Activated CD8-positive, alpha-beta memory T cell treated with anti-CD3 and anti-CD28 coated beads for 36 hours (primary cell): ENCODE measurements at regions not wholly inside any gene's neighbourhood (a gene's known extent, or its start where the extent isn't known, plus 50 kb on each side); places are given as distances from the start of the nearest gene placed in this dataset.
"Not testable (repeated sequence)": the region's sequence is repeated elsewhere in the genome, so short reads cannot be mapped to it uniquely, and the experiment has no call there.

Experiments used
- CTCF ChIA-PET: fragments of 350-600 bp; sonication (Branson Sonifier 250); formaldehyde crosslinking; loops from one replicate; lab custom pipeline; 2021; ENCODE audit warnings: antibody characterized with exemption; lab: Charles Lee
- POLR2A ChIA-PET: fragments of 350-600 bp; sonication (Branson Sonifier 250); formaldehyde crosslinking; loops from one replicate; lab custom pipeline; 2021; ENCODE audit warnings: antibody characterized with exemption; lab: Charles Lee

DNA sequence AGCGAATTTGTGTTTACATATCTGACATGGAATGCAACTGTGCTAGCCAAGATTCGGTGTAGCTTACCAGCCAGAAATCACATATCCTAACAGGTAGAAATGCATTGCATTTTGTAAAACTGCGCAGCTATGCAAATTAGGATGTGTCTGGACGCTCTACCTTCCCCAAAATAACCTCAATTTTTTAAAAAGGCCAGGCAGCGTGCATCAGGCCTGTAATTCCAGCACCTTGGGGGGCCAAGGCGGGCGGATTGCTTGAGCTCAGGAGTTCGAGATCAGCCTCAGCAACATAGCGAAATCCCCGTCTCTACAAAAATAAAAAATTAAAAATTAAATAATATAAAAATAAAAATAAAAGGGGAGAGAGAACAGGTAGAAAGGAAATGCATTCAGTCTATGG, 305.0 kb downstream of the TYW1 start:
- ChIA-PET POLR2A (interaction anchor here (0.7 kb wide), 1 partner anchor 222 kb away, joined by 5 read pairs; no protein-coding TSS in a partner anchor), CTCF (interaction anchor here (1.0 kb wide), 1 partner anchor 172 kb away, joined by 3 read pairs; no protein-coding TSS in a partner anchor)

DNA sequence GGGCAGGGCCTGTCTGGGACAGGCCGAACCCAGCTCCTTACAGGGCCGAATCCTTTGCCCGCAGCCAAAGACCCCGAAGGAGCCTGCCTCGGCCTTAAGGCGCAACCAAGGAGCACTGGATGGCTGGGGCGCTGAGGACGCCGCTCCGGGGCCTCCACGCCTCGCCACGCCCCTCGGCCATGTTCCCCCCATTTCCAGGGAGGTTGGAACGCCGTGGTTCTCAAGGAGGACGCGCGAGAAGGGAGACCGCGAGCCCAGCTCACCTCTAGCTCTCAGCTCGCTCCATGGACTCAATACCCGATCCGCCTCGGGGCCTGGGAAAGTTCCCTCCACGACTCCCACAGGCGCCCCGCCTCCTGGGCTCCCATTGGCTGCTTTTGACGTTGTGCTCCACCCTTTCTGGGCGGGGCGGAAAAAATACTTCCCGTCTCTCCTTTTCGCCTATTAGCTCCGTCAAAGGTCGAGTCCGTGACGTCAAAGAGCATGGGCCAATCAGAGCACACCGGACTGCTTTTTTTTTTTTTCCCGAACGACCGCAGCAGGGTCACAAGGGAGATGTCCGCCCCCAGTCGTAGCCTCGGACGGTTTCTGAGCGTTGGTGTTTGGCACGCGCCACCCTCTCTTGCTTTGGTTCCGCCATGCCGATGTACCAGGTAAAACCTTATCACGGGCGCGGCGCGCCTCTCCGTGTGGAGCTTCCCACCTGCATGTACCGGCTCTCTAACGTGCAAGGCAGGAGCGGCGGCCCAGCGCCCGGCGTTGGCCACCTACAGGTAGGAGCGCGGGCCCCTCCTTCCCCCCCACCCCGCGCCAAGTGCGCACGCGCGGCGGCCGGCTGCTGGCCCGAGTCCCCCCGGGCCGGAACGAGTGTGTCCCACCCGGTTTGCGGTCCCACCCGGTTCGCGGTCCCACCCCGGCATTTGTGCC, 305.7 kb downstream of the TYW1 start:
- POLR2A ChIA-PET: interaction anchor here (0.6 to 0.7 kb wide), 4 partner anchors 90 to 1113 kb away, joined by 3 to 6 read pairs (median 4); no protein-coding TSS in a partner anchor

DNA sequence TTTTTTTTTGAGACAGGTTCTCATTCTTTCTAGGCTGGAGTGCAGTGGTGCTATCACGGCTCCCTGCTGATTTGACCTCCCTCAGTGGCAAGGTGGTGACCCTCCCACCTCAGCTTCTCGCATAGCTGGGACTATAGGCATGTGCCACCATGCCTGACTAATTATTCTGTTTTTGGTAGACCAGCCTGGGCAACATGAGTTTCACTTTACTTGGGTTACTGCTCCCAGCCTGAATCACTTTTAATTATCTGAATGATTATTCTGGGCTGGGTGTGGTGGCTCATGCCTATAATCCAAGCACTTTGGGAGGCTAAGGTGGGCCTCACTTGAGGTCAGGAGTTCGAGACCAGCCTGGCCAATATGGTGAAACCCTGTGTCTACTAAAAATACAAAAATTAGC, 308.2 kb downstream of the TYW1 start:
- CTCF ChIA-PET, POLR2A ChIA-PET: not testable (repeated sequence)

More for the DNA sequence above, 305.7 kb downstream of the TYW1 start:
- CTCF ChIA-PET: interaction anchor here (0.6 to 1.0 kb wide), 2 partner anchors 173 to 1363 kb away, joined by 3 read pairs; no protein-coding TSS in a partner anchor

DNA sequence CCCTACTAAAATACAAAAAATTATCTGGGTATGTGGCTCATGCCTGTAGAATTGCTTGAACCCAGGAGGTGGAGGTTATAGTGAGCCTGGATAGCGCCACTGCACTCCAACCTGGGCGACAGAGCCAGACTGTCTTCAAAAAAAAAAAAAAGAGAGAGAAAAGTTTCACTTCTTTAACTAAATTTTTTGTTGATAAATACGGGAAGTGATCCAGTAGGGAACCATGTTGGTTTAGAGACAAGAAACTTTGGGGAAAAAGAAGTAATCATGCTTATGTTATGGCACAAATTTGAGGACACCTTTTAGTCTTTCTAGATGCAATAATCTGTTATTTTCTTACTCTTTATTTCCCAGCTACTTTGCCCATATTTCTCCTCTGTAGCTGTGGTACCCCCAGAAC, 309.7 kb downstream of the TYW1 start:
- ChIA-PET CTCF (no interaction called here), POLR2A (no interaction called here)

DNA sequence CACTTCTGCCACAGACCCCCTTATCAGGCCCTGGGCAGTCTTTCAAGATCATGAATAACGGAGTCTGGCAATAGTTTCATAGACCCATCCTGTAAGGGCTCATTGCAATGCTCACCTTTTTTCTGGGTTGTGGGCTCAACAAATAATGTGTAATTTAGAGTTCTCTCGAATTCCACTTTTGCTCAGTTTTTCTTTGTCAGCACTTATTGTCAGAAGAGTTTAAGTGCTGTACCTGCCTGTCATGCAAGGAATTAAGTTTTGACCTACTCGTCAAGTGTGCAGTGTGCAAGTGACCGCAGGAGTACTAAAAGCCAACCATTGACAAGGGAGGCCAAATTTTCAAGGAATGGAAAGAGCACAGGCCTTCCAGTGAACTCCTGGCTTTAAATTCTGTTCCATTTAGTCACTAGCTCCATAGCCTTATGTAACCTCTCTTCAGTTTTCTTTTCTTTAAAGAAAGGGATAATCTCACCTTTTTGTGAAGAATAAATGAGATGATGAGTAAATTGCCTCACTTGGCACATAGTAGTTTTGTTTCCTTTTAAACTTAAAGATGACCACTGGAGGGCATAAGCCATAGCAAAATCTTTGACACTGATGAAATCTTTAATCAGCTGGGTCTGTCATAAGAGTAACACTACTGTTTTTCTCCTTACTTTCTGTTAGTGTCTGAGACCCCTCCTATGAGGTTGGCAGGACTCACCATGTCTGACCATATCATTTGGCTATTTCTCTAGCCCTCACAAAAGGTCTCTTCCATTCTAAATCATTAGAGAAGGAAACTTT, 313.3 kb downstream of the TYW1 start:
- CTCF ChIA-PET: no interaction called here
- POLR2A ChIA-PET: no interaction called here

DNA sequence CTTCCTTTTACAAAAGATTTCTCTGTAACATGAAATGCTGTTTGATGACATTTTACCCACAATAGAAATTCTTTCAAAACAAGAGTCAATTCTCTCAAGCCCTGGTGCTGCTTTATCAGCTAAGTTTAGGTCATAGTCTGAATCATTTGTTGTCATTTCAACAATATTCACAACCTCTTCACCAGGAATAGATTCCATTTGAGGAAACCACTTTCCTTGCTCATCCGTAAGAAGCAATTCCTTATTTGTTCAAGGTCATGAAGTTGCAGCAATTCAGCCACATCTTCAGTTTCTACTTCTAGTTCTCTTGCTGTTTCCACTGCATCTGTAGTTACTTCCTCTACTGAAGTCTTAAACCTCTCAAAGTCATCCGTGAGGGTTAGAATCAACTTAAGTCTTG, 315.3 kb downstream of the TYW1 start:
- POLR2A ChIA-PET: no interaction called here
- CTCF ChIA-PET: no interaction called here

DNA sequence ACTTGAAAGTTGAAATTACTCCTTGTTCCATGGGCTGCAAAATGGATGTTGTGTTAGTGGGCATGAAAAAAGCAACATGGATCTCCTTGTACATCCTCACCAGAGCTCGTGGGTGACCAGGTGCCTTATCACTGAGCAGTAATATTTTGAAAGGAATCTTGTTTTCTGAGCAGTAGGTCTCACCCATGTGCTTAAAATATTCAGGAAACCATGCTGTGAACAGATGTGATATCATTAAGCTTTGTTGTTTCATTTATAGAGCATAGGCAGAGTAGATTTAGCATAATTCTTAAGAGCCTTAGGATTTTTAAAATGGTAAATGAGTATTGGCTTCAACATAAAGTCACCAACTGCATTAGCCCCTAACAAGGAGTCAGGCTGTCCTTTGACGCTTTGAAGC, 316.6 kb downstream of the TYW1 start:
- ChIA-PET CTCF (interaction anchor here (0.6 kb wide), 1 partner anchor 16 kb away, joined by 3 read pairs; no protein-coding TSS in a partner anchor), POLR2A (interaction anchor here (0.6 kb wide), 1 partner anchor 1341 kb away, joined by 3 read pairs; no protein-coding TSS in a partner anchor)

DNA sequence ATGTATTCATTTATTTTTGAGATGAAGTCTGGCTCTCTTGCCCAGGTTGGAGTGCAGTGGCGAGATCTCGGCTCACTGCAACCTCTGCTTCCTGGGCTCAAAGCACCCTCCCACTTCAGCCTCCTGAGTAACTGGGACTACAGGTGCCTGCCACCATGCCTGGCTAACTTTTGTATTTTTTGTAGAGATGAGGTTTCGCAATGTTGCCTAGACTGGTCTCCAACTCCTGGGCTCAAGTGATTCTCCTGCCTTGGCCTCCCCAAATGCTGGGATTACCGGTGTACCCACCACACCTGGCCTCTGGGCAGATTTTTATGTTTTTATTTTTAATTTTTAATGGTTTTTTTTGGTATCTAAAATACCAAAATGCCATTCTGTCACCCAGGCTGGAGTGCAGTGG, 320.3 kb downstream of the TYW1 start:
- POLR2A ChIA-PET, CTCF ChIA-PET: not testable (repeated sequence)

DNA sequence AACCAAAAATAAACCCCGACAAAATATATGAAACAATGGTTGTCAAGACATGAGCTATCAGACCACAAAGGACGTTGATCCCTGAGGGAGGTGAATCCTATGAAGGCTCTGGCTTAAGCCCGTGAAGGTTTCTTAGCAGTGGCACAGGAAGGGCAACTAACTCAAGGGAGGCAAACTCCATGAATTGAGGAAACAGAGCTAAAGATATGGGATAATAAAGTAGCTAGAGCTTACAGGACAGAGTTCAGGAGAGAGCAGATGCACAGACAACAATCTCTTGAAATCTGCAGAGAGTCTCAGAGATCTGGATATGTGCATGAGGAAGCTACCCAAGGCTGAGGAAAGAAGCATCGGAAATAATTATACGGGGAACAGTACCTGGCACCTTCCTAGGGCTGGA, 331.6 kb downstream of the TYW1 start:
- POLR2A ChIA-PET, CTCF ChIA-PET: not testable (repeated sequence)

DNA sequence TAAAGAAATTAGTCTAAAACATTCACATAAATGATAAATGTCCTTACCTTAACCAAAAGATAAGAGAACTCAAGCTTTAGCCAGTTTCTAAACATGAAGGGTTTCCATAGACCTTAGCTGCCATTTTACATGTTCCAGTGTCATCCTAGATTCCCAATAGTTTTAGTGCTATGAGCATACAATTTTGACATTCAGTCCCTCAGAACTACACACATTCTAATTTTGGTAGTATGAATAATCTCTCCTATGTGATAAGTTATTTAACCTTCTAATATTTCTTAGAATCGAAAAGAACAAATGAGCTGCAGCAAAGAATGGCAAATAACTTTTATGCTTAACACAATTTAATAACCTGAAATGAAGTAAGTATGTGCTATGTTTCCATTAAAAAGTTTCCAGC, 338.5 kb downstream of the TYW1 start:
- POLR2A ChIA-PET, CTCF ChIA-PET: not testable (repeated sequence)

DNA sequence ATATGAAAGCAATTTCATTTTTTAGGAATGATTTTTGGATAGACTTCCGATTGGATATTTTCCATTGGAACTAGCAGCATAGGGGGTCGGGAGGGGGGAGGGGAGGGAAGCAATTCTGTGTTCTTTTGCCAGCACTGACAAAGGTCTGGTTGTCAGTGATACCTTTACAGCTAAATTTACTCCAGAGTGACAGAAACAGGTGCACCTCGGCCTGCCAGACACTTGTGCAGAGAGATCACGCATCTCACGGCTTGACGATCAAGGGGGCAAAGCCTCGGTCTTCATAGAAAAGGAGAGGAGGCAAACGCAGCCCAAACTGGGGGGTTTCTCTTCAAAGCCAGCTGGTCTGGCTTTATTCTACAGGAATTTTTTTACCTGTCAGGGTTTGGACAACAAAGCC, 339.0 kb downstream of the TYW1 start:
- CTCF ChIA-PET: not testable (repeated sequence)

DNA sequence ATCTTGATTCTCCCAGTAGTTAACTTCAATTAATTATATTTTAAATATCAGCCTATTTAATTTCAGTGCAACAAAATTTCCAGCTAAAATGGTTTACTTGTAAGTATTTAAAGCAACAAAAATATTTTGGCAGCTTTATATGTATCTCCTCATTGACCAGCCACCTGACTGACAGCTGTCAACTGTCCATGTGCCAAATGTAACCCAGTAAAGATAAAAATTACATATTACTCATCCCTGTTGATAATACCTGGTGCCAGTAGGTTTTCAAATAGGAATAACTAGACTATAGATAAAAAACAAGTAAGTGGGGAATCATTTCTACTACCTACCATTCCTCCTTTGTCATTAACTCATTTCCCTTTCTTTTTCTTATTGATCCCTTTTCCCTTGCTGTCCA, 341.9 kb downstream of the TYW1 start:
- POLR2A ChIA-PET: not testable (repeated sequence)

More for the DNA sequence above, 339.0 kb downstream of the TYW1 start:
- POLR2A ChIA-PET: not testable (repeated sequence)

DNA sequence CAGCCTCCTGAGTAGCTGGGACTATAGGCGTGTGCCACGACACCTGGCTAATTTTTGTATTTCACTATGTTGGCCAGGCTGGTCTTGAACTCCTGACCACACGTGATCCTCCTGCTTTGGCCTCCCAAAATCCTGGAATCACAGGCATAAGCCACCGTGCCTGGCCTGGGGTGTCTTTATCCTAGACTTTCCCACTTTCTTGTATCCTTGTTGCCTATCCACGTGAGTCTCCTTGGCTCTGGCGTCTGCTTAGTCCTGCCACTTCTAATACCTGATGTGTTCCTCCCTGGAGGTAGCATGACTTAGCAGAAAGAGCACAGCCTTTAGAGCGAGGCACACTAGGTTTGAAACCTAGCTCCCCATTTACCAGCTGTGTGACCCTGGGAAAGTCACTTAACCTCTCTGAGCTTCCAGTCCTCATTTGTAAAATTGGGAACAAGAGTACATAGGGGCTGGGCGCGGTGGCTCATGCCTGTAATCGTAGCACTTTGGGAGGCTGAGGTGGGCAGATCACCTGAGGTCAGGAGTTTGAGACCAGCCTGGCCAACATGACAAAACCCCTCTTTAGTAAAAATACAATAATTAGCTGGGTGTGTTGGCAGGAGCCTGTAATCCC, 344.6 kb downstream of the TYW1 start:
- ChIA-PET CTCF (no interaction called here), POLR2A (interaction anchor here (0.7 kb wide), 1 partner anchor 905 kb away, joined by 6 read pairs; no protein-coding TSS in a partner anchor)

More for the DNA sequence above, 341.9 kb downstream of the TYW1 start:
- CTCF ChIA-PET: not testable (repeated sequence)

DNA sequence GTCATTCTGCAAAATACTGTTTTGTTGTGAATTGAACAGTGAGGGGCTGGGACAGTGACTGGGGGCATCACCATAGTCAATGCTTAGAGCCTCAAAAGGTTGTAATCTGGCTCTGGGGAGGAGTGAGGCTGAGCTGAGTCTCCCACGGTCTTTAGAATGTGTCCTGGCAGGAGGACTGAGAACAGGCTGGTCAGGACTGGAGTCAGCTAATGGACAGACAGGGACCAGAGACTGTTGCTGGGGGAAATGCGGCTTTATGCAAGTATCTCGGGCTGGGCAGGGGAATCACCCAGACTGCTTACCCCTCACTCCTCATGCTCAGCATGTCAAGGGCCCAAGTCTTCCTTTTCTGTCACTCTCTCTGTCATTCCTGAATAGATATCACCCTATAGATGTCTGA, 346.5 kb downstream of the TYW1 start:
- CTCF ChIA-PET: no interaction called here
- POLR2A ChIA-PET: no interaction called here

DNA sequence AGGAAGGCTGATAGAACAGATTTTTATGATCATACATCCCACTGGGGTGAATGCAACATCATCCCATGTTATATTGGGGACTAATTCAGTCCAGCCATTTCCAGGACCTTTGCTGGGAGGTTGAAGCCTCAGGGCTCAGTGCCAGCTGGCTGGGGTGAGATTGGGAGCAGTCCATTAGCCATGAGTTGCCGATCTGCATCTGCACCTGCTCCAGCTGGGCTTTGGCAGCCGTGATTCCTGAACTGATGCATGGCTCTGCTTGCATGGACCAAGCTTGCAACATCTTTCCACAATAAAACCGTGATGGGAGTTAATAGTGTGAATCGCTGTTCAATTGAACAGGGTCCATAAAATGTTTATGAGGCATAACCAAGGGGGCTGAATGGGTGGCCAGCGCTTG, 346.9 kb downstream of the TYW1 start:
- CTCF ChIA-PET: no interaction called here

DNA sequence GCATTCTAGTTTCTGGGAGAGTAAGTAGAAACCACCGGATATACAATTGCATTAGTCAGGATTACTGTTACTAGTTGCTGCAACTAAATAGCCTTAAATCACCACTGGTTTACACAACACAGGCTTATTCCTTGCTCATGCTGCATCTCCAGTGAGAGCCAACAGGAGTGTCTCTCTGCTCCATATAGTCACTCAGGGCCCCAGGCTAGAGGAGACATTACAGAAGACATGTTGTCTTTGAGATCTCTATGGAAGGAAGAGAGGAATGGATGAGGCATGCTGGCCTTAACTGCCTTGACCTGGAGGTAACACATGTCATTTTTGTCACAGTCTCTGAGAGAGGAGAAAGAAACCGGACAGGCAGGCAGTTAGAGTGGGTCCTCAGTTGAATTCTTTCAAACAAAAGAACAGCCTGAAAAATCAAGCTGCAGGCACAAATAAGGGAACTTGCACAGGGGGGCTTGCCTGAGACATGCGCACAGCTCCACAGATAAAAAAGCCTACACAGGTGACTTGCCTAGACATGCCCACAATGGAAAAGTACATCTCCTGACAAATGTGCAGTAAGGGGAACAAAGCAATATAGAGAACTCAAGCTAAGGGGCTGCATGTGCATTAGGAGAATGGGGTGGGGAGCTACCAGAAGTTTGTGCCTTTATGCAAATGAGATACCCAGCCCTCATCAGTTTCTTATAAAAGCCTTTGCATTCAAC, 348.0 kb downstream of the TYW1 start:
- ChIA-PET POLR2A (no interaction called here), CTCF (no interaction called here)

More for the DNA sequence above, 346.9 kb downstream of the TYW1 start:
- POLR2A ChIA-PET: no interaction called here

DNA sequence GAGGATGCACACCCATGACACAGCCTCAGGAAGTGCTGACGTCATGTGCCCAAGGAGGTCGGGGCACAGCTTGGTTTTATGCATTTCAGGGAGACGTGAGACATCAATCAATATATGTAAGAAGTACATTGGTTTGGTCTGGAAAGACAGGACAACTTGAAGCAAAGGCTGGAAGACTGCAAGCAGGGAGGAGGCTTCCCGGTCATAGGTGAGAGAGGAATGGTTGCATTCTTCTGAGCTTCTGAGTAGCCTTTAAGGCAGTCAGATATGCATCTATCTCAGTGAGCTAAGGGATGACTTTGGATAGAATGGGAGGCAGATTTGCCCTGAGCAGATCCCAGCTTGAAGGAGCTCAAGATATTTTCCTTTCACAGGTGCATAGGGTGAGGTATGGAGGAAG, 349.5 kb downstream of the TYW1 start:
- ChIA-PET POLR2A (no interaction called here), CTCF (no interaction called here)

DNA sequence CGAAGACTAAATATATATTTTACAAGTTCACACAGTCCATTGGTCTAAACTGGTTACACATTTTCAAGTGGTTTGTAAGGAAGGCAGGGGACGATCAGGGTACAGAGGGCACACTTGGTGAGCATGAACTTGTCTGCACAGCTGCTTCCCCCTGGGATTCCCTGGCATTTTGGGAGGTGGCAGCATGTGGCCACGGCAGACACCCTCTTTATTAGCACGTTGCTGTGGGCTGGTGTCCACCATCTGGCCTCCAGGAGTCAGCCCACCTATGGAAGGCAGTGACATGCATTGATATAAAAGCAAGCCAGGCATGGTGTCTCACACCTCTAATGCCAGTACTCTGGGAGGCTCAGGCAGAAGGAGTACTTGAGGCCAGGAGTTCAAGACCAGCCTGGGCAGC, 350.2 kb downstream of the TYW1 start:
- ChIA-PET POLR2A (no interaction called here), CTCF (no interaction called here)

DNA sequence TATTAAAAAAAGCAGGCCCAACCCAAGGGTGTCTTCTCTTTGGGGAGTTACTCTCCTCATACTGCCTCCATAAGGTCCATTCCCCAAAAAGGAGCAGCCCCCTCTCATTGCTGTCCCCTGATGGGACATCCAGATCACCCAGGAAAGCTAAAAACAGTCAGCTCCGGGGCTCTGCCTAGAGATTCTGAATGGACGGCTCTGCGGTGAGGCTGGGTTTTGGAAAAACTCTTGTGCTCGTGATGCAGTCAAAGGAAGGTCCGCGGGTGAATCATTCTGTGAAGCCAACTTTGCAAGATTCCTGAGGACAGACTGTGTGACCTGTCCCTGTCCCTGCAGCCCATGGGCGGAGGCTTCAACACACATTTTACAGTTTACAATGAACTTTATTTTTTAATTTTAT, 351.5 kb downstream of the TYW1 start:
- ChIA-PET CTCF (no interaction called here), POLR2A (interaction anchor here (0.7 kb wide), 1 partner anchor 1174 kb away, joined by 3 read pairs; no protein-coding TSS in a partner anchor)
